HEK293T (cell line): ENCODE measurements at regions not wholly inside any gene's neighbourhood (a gene's known extent, or its start where the extent isn't known, plus 50 kb on each side); places are given as distances from the start of the nearest gene placed in this dataset.

ENCODE experiments used
- CTCF ChIA-PET: fragments of 350-600 bp; formaldehyde crosslinking; extraction: SDS; loops from one replicate; lab custom pipeline; 2021; ENCODE audit warnings: antibody characterized with exemption, inconsistent platforms; lab: Yijun Ruan, JAX
- POLR2A ChIA-PET: fragments of 350-600 bp; formaldehyde crosslinking; extraction: SDS; loops from one replicate; lab custom pipeline; 2020; ENCODE audit warnings: antibody characterized with exemption, inconsistent platforms; lab: Yijun Ruan, JAX
- DNase-seq: peaks from one replicate; pipeline ENCODE4 v3.0.0; 2012; ENCODE audit warnings: mixed read lengths; ENCODE audit errors: extremely low spot score
- ARNT ChIP-seq: fragments of 450-650 bp; IDR thresholded peaks from 2 replicates; pipeline ENCODE4 v1.6.1; 2017; ENCODE audit warnings: mild to moderate bottlenecking
- BHLHE40 ChIP-seq: fragments of 450-650 bp; IDR thresholded peaks from 2 replicates; pipeline ENCODE4 v1.6.1; 2016; ENCODE audit warnings: mild to moderate bottlenecking, moderate library complexity, borderline replicate concordance
- CTBP1 ChIP-seq: fragments of 450-650 bp; IDR thresholded peaks from 2 replicates; pipeline ENCODE4 v1.6.1; 2016; ENCODE audit warnings: borderline replicate concordance
- ELF4 ChIP-seq: fragments of 450-650 bp; IDR thresholded peaks from 2 replicates; pipeline ENCODE4 v1.6.1; 2017; ENCODE audit warnings: antibody characterized with exemption
- FOXA1 ChIP-seq: fragments of 450-650 bp; IDR thresholded peaks from 2 replicates; pipeline ENCODE4 v1.6.1; 2016; ENCODE audit warnings: mild to moderate bottlenecking
- FOXK2 ChIP-seq: fragments of 450-650 bp; IDR thresholded peaks from 2 replicates; pipeline ENCODE4 v1.6.1; 2016; ENCODE audit warnings: mild to moderate bottlenecking
- FOXM1 ChIP-seq: fragments of 450-650 bp; IDR thresholded peaks from 2 replicates; pipeline ENCODE4 v1.6.1; 2017; ENCODE audit warnings: mild to moderate bottlenecking, borderline replicate concordance
- HDGF ChIP-seq: fragments of 450-650 bp; IDR thresholded peaks from 2 replicates; pipeline ENCODE4 v1.6.1; 2017; ENCODE audit warnings: antibody characterized with exemption, borderline replicate concordance
- L3MBTL2 ChIP-seq: fragments of 450-650 bp; conservative IDR thresholded peaks from 2 replicates; pipeline ENCODE4 v1.6.1; 2016; ENCODE audit warnings: mild to moderate bottlenecking
- LEF1 ChIP-seq: fragments of 450-650 bp; IDR thresholded peaks from 2 replicates; pipeline ENCODE4 v1.6.1; 2017; ENCODE audit warnings: mild to moderate bottlenecking, borderline replicate concordance
- NFRKB ChIP-seq: fragments of 450-650 bp; IDR thresholded peaks from 2 replicates; pipeline ENCODE4 v1.6.1; 2016; ENCODE audit warnings: mild to moderate bottlenecking, moderate library complexity
- PKNOX1 ChIP-seq: fragments of 450-650 bp; IDR thresholded peaks from 2 replicates; pipeline ENCODE4 v1.6.1; 2016
- SP1 ChIP-seq: fragments of 450-650 bp; IDR thresholded peaks from 2 replicates; pipeline ENCODE4 v1.6.1; 2017
- SUZ12 ChIP-seq: fragments of 450-650 bp; IDR thresholded peaks from 2 replicates; pipeline ENCODE4 v1.6.1; 2016; ENCODE audit warnings: mild to moderate bottlenecking
- TARDBP ChIP-seq: fragments of 450-650 bp; IDR thresholded peaks from 2 replicates; pipeline ENCODE4 v1.6.1; 2016
- ZNF384 ChIP-seq: fragments of 450-650 bp; IDR thresholded peaks from 2 replicates; pipeline ENCODE4 v1.6.1; 2016

- DNase-seq, result no peak
- ChIA-PET POLR2A (no interaction called here), CTCF (no interaction called here)
- TF ChIP-seq TARDBP (no peak), FOXA1 (no peak), SUZ12 (no peak), NFRKB (no peak), ELF4 (no peak), CTBP1 (no peak), L3MBTL2 (no peak), ZNF384 (no peak), FOXM1 (no peak), BHLHE40 (no peak), PKNOX1 (no peak), LEF1 (no peak), ARNT (no peak)
These were observed 712.0 kb downstream of the TBC1D22A start for GRCh38 chr22:47474464-47474863.

GRCh38 chr22:47472636-47473035 is 710.2 kb downstream of the TBC1D22A start:
- TF ChIP-seq BHLHE40 (no peak), SP1 (no peak), ARNT (no peak), FOXK2 (no peak), FOXM1 (no peak), SUZ12 (no peak), ZNF384 (no peak), PKNOX1 (no peak), LEF1 (no peak), TARDBP (no peak), CTBP1 (no peak)
- ChIA-PET CTCF (no interaction called here), POLR2A (no interaction called here)
- no peak for DNase-seq

- no peak for DNase-seq
- POLR2A ChIA-PET, result no interaction called here
- CTCF ChIA-PET, result no interaction called here
- TF ChIP-seq FOXK2, result no peak
- TF ChIP-seq ARNT, result no peak
- TF ChIP-seq PKNOX1, result no peak
- TF ChIP-seq HDGF, result no peak
- TF ChIP-seq ZNF384, result no peak
- TF ChIP-seq CTBP1, result no peak
- no peak for TF ChIP-seq SUZ12
- TF ChIP-seq ELF4, result no peak
- TF ChIP-seq L3MBTL2, result no peak
- TF ChIP-seq FOXA1, result no peak
- TF ChIP-seq FOXM1, result no peak
- TF ChIP-seq LEF1, result no peak
- no peak for TF ChIP-seq TARDBP
These were observed 709.0 kb downstream of the TBC1D22A start for GRCh38 chr22:47471406-47471805.

GRCh38 chr22:47465809-47466208 is 703.4 kb downstream of the TBC1D22A start:
- ChIA-PET POLR2A (no interaction called here), CTCF (no interaction called here)
- DNase-seq, result no peak
- TF ChIP-seq ELF4 (no peak), BHLHE40 (no peak), L3MBTL2 (no peak), NFRKB (no peak), TARDBP (no peak), ZNF384 (no peak), HDGF (no peak), ARNT (no peak), FOXM1 (no peak), FOXA1 (no peak), LEF1 (no peak), SUZ12 (no peak)

- POLR2A ChIA-PET, result no interaction called here
- no peak for DNase-seq
- TF ChIP-seq FOXA1 (no peak), SUZ12 (no peak), L3MBTL2 (no peak), CTBP1 (no peak), SP1 (no peak), HDGF (no peak), BHLHE40 (no peak), ELF4 (no peak), TARDBP (no peak), FOXM1 (no peak), ARNT (no peak), ZNF384 (no peak), NFRKB (no peak), LEF1 (no peak)
- CTCF ChIA-PET, result no interaction called here
These were observed 702.8 kb downstream of the TBC1D22A start for GRCh38 chr22:47465222-47465621.

GRCh38 chr22:47463220-47463619 is 700.8 kb downstream of the TBC1D22A start:
- TF ChIP-seq SP1 (no peak), LEF1 (no peak), ZNF384 (no peak)
- no peak for DNase-seq
- POLR2A ChIA-PET, result no interaction called here
- CTCF ChIA-PET, result no interaction called here

GRCh38 chr22:47460861-47461260 is 698.4 kb downstream of the TBC1D22A start:
- ChIA-PET POLR2A (no interaction called here), CTCF (no interaction called here)
- DNase-seq, result no peak
- TF ChIP-seq FOXK2 (no peak), L3MBTL2 (no peak), TARDBP (no peak), FOXM1 (no peak), ELF4 (no peak), NFRKB (no peak), ZNF384 (no peak), HDGF (no peak), SUZ12 (no peak), PKNOX1 (no peak), LEF1 (no peak), BHLHE40 (no peak), CTBP1 (no peak), ARNT (no peak), FOXA1 (no peak), SP1 (no peak)
